K562 (cell line): ENCODE measurements at regions not wholly inside any gene's neighbourhood (a gene's known extent, or its start where the extent isn't known, plus 50 kb on each side); places are given as distances from the start of the nearest gene placed in this dataset.
A peak's percentile ranks its signal among the peaks of the same experiment; 100 is the strongest.

ENCODE experiments used
- ARNT ChIP-seq, 2 experiments: fragments of 450-650 bp; IDR thresholded peaks; 2 replicates each; pipeline ENCODE4 v1.6.1; 2016; ENCODE audit warnings: mild to moderate bottlenecking in 1 of 2
- CBFA2T3 ChIP-seq: fragments of 450-650 bp; IDR thresholded peaks from 2 replicates; pipeline ENCODE4 v1.6.1; 2017
- CBFB ChIP-seq: sonication (generic); formaldehyde crosslinking; IDR thresholded peaks from 2 replicates; pipeline ENCODE4 v1.4.0; 2020; ENCODE audit warnings: mild to moderate bottlenecking, missing genetic modification reagents
- ETV1 ChIP-seq: fragments of 450-650 bp; conservative IDR thresholded peaks from 2 replicates; pipeline ENCODE4 v1.6.1; 2016; ENCODE audit warnings: missing genetic modification characterization, control low read depth, low read depth, missing compliant biosample characterization
- FOXP1 ChIP-seq: sonication (generic); formaldehyde crosslinking; IDR thresholded peaks from 2 replicates; pipeline ENCODE4 v1.8.0; 2022; ENCODE audit warnings: mild to moderate bottlenecking, missing genetic modification reagents
- GABPB2 ChIP-seq: fragments of 250-450 bp; sonication (Bioruptor Pico); conservative IDR thresholded peaks from 2 replicates; pipeline ENCODE4 v1.5.1; 2021; ENCODE audit warnings: mild to moderate bottlenecking
- GTF3C2 ChIP-seq: IDR thresholded peaks from 3 replicates; pipeline ENCODE4 v1.6.1; 2011; ENCODE audit warnings: borderline replicate concordance, mild to moderate bottlenecking, moderate library complexity; ENCODE audit not compliant: insufficient read length; ENCODE audit errors: extremely low read depth
- MCM7 ChIP-seq, 2 experiments: fragments of 450-650 bp; IDR thresholded peaks; 2 replicates each; pipeline ENCODE4 v1.6.1; 2016 to 2018
- PCBP1 ChIP-seq: fragments of 200-400 bp; formaldehyde crosslinking; IDR thresholded peaks from 2 replicates; pipeline ENCODE4 v1.6.1; 2018; ENCODE audit warnings: mild to moderate bottlenecking, low read depth, low read length; ENCODE audit not compliant: poor library complexity, severe bottlenecking
- PRMT5 ChIP-seq: sonication (generic); formaldehyde crosslinking; IDR thresholded peaks from 2 replicates; pipeline ENCODE4 v1.5.0; 2020; ENCODE audit warnings: missing genetic modification reagents
- RBM25 ChIP-seq: fragments of 200-400 bp; formaldehyde crosslinking; IDR thresholded peaks from 2 replicates; pipeline ENCODE4 v1.6.1; 2018; ENCODE audit warnings: low read length, low read depth, moderate library complexity; ENCODE audit not compliant: severe bottlenecking
- TCF3 ChIP-seq: sonication (generic); formaldehyde crosslinking; IDR thresholded peaks from 2 replicates; pipeline ENCODE4 v1.4.0; 2020; ENCODE audit warnings: mild to moderate bottlenecking, missing genetic modification reagents
- THRAP3 ChIP-seq: fragments of 450-650 bp; IDR thresholded peaks from 2 replicates; pipeline ENCODE4 v1.6.1; 2016; ENCODE audit warnings: mild to moderate bottlenecking, inconsistent platforms, borderline replicate concordance
- ZBTB12 ChIP-seq: fragments of 250-450 bp; sonication (Bioruptor Pico); IDR thresholded peaks from 2 replicates; pipeline ENCODE4 v1.4.0; 2020
- ZBTB17 ChIP-seq: fragments of 450-650 bp; formaldehyde crosslinking; IDR thresholded peaks from 2 replicates; pipeline ENCODE4 v1.4.0; 2020; ENCODE audit warnings: mild to moderate bottlenecking
- ZNF184 ChIP-seq: sonication (generic); formaldehyde crosslinking; IDR thresholded peaks from 2 replicates; pipeline ENCODE4 v1.5.0; 2020; ENCODE audit warnings: missing genetic modification reagents
- ZNF444 ChIP-seq: fragments of 250-450 bp; sonication (Bioruptor Pico); IDR thresholded peaks from 2 replicates; pipeline ENCODE4 v1.4.0; 2020; ENCODE audit warnings: mild to moderate bottlenecking, moderate library complexity
- ZNF76 ChIP-seq: fragments of 250-450 bp; sonication (Bioruptor Pico); IDR thresholded peaks from 2 replicates; pipeline ENCODE4 v1.4.0; 2020; ENCODE audit warnings: mild to moderate bottlenecking, moderate library complexity, borderline replicate concordance
- ZNF764 ChIP-seq: fragments of 250-450 bp; sonication (Bioruptor Pico); IDR thresholded peaks from 2 replicates; pipeline ENCODE4 v1.4.0; 2020; ENCODE audit warnings: low read depth, mild to moderate bottlenecking, moderate library complexity
- TF ChIP-seq, protein P1 (sequence below): fragments of 450-650 bp; IDR thresholded peaks from 2 replicates; pipeline ENCODE4 v1.6.1; 2017; ENCODE audit warnings: antibody characterized with exemption
- TF ChIP-seq, protein P2 (sequence below), 2 experiments: fragments of 450-650 bp; conservative IDR thresholded peaks; 2 replicates each; pipeline ENCODE4 v1.6.1; 2017; ENCODE audit warnings: mild to moderate bottlenecking in 2 of 2, moderate library complexity in 2 of 2

DNA sequence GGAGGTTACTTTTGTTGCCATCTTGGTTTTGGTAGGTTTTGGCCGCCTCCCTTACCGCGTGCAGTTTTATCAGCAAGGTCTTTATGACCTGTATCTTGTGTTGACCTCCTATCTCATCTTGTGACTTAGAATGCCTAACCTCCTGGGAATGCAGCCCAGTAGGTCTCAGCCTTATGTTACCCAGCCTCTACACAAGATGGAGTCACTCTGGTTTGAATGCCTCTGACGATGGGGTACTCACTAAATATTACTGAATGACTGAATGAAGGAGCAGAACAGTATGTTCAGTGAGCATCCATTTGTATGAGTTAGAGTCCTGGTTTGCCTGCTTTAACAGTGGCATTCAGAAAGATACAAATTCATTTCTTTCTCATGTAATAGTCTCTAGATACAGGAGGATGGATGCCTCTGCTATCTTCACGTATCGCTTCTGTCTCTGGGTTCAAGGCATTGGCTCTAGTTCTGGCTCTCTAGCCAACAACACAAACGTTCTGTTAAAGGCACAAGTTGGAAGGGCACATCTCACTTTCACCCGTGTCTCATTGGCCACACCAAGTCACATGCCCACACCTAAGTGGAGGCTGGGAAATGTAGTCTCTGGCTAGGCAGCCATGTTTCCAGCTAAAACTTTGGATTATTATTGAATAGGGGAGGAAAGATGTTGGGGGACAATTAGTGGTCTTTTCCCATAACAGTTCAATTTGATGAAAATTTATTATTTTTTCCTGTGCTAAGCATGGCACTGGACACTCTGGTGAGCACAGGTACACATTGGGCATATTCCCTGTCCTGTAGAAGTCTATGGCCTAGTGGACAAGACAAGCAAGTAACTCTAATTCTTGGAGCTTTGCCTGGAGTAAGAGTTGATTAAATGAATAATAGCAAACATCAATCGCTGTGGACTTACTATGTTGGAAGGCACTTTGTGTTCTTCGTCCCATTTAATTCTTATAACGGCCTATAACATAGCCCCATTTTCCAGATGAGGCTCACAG, 75.2 kb upstream of the RPH3A start (continued):
- TF ChIP-seq RBM25 (peak; percentile 84), TCF3 (CRISPR knock-in tag) (no peak), CBFA2T3 (no peak), PRMT5 (CRISPR knock-in tag) (no peak), GTF3C2 (no peak), ZNF764 (CRISPR knock-in tag) (no peak), ZNF444 (no peak), THRAP3 (no peak), ZBTB17 (CRISPR knock-in tag) (no peak), PCBP1 (no peak), ETV1 (tag) (no peak), CBFB (CRISPR knock-in tag) (no peak), FOXP1 (CRISPR knock-in tag) (no peak), ZNF184 (CRISPR knock-in tag) (no peak), GABPB2 (CRISPR knock-in tag) (no peak), ZNF76 (CRISPR knock-in tag) (peak; percentile 88), ARNT (IDR thresholded peaks at IDR 0.05) (no peak), ZBTB12 (0 out of 2 replicates have a peak, but pooled peaks have one; percentile 13), MCM7 (IDR thresholded peaks at IDR 0.05) (no peak)
- TF ChIP-seq, protein P1, sequence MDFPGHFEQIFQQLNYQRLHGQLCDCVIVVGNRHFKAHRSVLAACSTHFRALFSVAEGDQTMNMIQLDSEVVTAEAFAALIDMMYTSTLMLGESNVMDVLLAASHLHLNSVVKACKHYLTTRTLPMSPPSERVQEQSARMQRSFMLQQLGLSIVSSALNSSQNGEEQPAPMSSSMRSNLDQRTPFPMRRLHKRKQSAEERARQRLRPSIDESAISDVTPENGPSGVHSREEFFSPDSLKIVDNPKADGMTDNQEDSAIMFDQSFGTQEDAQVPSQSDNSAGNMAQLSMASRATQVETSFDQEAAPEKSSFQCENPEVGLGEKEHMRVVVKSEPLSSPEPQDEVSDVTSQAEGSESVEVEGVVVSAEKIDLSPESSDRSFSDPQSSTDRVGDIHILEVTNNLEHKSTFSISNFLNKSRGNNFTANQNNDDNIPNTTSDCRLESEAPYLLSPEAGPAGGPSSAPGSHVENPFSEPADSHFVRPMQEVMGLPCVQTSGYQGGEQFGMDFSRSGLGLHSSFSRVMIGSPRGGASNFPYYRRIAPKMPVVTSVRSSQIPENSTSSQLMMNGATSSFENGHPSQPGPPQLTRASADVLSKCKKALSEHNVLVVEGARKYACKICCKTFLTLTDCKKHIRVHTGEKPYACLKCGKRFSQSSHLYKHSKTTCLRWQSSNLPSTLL: no peak
- TF ChIP-seq, protein P2, sequence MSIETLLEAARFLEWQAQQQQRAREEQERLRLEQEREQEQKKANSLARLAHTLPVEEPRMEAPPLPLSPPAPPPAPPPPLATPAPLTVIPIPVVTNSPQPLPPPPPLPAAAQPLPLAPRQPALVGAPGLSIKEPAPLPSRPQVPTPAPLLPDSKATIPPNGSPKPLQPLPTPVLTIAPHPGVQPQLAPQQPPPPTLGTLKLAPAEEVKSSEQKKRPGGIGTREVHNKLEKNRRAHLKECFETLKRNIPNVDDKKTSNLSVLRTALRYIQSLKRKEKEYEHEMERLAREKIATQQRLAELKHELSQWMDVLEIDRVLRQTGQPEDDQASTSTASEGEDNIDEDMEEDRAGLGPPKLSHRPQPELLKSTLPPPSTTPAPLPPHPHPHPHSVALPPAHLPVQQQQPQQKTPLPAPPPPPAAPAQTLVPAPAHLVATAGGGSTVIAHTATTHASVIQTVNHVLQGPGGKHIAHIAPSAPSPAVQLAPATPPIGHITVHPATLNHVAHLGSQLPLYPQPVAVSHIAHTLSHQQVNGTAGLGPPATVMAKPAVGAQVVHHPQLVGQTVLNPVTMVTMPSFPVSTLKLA (conservative IDR thresholded peaks at IDR 0.05): no peak
